Endothelial cell (in vitro differentiated cells): ENCODE measurements at regions not wholly inside any gene's neighbourhood (a gene's known extent, or its start where the extent isn't known, plus 50 kb on each side); places are given as distances from the start of the nearest gene placed in this dataset.

Experiments used
- DNase-seq: peaks from one replicate; pipeline ENCODE4 v3.0.0; 2021; ENCODE audit warnings: low spot score
- H3K27ac Mint-ChIP-seq: one replicate; pipeline ENCODE4 v1.8.0; 2021; ENCODE audit warnings: mixed read lengths, inconsistent platforms; ENCODE audit not compliant: unreplicated experiment
- H3K27me3 Mint-ChIP-seq: one replicate; pipeline ENCODE4 v1.8.0; 2021; ENCODE audit warnings: mild to moderate bottlenecking, moderate library complexity, mixed read lengths, inconsistent platforms; ENCODE audit not compliant: unreplicated experiment
- H3K36me3 Mint-ChIP-seq: one replicate; pipeline ENCODE4 v1.8.0; 2021; ENCODE audit warnings: mild to moderate bottlenecking, low read depth, mixed read lengths, inconsistent platforms; ENCODE audit not compliant: unreplicated experiment
- H3K4me1 Mint-ChIP-seq: one replicate; pipeline ENCODE4 v1.8.0; 2021; ENCODE audit warnings: mild to moderate bottlenecking, mixed read lengths, inconsistent platforms; ENCODE audit not compliant: unreplicated experiment
- H3K4me3 Mint-ChIP-seq: one replicate; pipeline ENCODE4 v1.8.0; 2021; ENCODE audit warnings: mild to moderate bottlenecking, mixed read lengths, inconsistent platforms; ENCODE audit not compliant: unreplicated experiment
- H3K9me3 Mint-ChIP-seq: one replicate; pipeline ENCODE4 v1.8.0; 2021; ENCODE audit warnings: mixed read lengths, inconsistent platforms; ENCODE audit not compliant: unreplicated experiment
- TF ChIP-seq, protein P1 (sequence below): fragments of 200-600 bp; sonication (generic); IDR thresholded peaks from one replicate; pipeline ENCODE4 v1.5.0; 2021; ENCODE audit warnings: antibody characterized with exemption; ENCODE audit not compliant: unreplicated experiment

- Mint-ChIP-seq H3K9me3 (no peaks in the 10 kb centered on the region), H3K27me3 (no peaks in the 10 kb centered on the region), H3K27ac (no peak overlapping the region), H3K36me3 (no peaks in the 10 kb centered on the region), H3K4me3 (no peak overlapping the region), H3K4me1 (no peaks in the 10 kb centered on the region)
- TF ChIP-seq, protein P1, sequence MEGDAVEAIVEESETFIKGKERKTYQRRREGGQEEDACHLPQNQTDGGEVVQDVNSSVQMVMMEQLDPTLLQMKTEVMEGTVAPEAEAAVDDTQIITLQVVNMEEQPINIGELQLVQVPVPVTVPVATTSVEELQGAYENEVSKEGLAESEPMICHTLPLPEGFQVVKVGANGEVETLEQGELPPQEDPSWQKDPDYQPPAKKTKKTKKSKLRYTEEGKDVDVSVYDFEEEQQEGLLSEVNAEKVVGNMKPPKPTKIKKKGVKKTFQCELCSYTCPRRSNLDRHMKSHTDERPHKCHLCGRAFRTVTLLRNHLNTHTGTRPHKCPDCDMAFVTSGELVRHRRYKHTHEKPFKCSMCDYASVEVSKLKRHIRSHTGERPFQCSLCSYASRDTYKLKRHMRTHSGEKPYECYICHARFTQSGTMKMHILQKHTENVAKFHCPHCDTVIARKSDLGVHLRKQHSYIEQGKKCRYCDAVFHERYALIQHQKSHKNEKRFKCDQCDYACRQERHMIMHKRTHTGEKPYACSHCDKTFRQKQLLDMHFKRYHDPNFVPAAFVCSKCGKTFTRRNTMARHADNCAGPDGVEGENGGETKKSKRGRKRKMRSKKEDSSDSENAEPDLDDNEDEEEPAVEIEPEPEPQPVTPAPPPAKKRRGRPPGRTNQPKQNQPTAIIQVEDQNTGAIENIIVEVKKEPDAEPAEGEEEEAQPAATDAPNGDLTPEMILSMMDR, result no peak
- no peak for DNase-seq
These were observed 595.6 kb downstream of the TRAM1L1 start for GRCh38 chr4:116489739-116490138.

DNA sequence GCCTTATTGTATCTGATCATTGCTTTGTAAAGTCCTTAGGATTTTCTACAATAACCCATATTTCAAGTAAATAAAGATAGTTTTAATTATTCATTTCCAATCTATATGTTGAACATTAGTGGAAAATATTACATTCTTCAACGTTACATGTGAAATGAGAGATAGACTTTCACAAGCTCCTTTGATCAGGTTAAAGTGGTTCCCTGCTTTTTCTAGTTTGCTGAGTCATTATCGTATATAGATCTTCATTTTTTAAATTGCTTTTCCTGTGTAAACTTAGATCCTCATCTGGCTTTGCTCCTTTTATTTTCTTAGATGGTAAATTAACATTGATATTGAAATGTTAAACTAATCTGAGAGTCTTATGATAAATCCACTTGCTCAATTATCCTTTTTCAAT lies 599.0 kb downstream of the TRAM1L1 start:
- H3K27me3 Mint-ChIP-seq, result no peaks in the 10 kb centered on the region

GRCh38 chr4:116480546-116480945 lies 604.8 kb downstream of the TRAM1L1 start:
- Mint-ChIP-seq H3K27ac (no peak overlapping the region), H3K36me3 (peaks cover 4% of the 10 kb centered on the region), H3K4me1 (no peaks in the 10 kb centered on the region), H3K27me3 (peaks cover 3% of the 10 kb centered on the region), H3K4me3 (no peak overlapping the region), H3K9me3 (peaks cover 5% of the 10 kb centered on the region)
- DNase-seq, result no peak
- TF ChIP-seq, protein P1, result no peak

More for the DNA sequence above, 599.0 kb downstream of the TRAM1L1 start:
- H3K4me3 Mint-ChIP-seq, result no peak overlapping the region
- TF ChIP-seq, protein P1, result no peak
- no peaks in the 10 kb centered on the region for H3K36me3 Mint-ChIP-seq
- H3K9me3 Mint-ChIP-seq, result no peaks in the 10 kb centered on the region
- no peaks in the 10 kb centered on the region for H3K4me1 Mint-ChIP-seq
- no peak overlapping the region for H3K27ac Mint-ChIP-seq
- no peak for DNase-seq

GRCh38 chr4:116478343-116478742 lies 607.0 kb downstream of the TRAM1L1 start:
- H3K4me3 Mint-ChIP-seq, result no peak overlapping the region
- H3K9me3 Mint-ChIP-seq, result peaks cover 5% of the 10 kb centered on the region
- no peak for DNase-seq
- peaks cover 3% of the 10 kb centered on the region for H3K27me3 Mint-ChIP-seq
- TF ChIP-seq, protein P1, result no peak
- peaks cover 4% of the 10 kb centered on the region for H3K36me3 Mint-ChIP-seq
- H3K4me1 Mint-ChIP-seq, result no peaks in the 10 kb centered on the region
- no peak overlapping the region for H3K27ac Mint-ChIP-seq

DNA sequence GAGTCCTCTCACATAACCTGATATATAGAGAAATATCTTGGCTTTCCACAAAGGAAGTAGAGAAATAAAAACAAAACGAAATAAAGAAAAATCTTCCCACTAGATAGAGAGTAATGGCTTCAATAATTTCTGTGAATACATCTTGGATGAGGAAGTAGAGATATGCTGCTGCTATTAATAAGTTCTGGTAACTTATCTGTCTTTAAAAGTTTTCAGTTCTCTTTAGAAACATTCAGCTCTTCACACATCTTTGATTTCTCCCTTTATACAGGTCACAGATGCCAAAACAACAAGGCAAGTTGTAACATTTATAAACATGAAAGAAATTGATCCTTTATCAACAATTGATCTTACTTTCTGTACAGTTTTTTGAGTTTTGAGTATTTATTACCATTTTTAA lies 615.8 kb downstream of the TRAM1L1 start:
- Mint-ChIP-seq H3K36me3 (no peaks in the 10 kb centered on the region), H3K27ac (no peak overlapping the region), H3K4me1 (no peaks in the 10 kb centered on the region), H3K4me3 (no peak overlapping the region), H3K9me3 (no peaks in the 10 kb centered on the region), H3K27me3 (no peaks in the 10 kb centered on the region)
- TF ChIP-seq, protein P1, result no peak
- DNase-seq, result no peak
